ENCODE measurements at regions not wholly inside any gene's neighbourhood (a gene's known extent, or its start where the extent isn't known, plus 50 kb on each side); places are given as distances from the start of the nearest gene placed in this dataset.

DNA sequence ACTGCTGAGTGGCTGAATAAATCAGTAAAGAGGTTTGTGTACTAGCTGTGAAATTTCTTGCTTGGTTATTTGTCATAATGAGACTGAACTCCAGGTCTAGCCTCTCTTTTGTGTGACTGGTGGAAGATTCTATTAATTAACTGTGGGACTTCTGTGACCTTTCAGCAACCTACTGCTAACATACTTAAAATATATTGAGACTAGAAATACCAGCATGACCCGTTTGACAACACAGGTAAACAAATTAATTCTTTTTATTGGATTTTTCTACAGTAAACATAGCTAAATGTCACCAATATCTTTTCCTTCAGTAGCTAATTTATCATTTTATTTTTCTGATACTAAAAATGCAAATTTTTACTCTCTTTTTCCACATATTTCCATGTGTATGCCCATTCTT, 390.4 kb upstream of the KCNN2 start:
- no peaks in the 10 kb centered on the region for H3K27me3 ChIP-seq (ENCODE audit: insufficient read depth, low read length)
- no peaks in the 10 kb centered on the region for H3K36me3 ChIP-seq (ENCODE audit: insufficient read depth, low read length)
- H3K4me1 ChIP-seq (ENCODE audit: insufficient read depth, low read length) = no peaks in the 10 kb centered on the region
- H3K4me3 ChIP-seq (ENCODE audit: low read length) = no peak overlapping the region
- no peaks in the 10 kb centered on the region for H3K9me3 ChIP-seq (ENCODE audit: low read length)
- H2AFZ ChIP-seq (ENCODE audit: low read depth, low read length) = no peak overlapping the region

GRCh38 chr5:113974976-113975375, 386.9 kb upstream of the KCNN2 start:
- Histone ChIP-seq H3K4me3 (ENCODE audit: low read length) (no peak overlapping the region), H3K9me3 (ENCODE audit: low read length) (no peaks in the 10 kb centered on the region), H3K36me3 (ENCODE audit: insufficient read depth, low read length) (no peaks in the 10 kb centered on the region), H3K27me3 (ENCODE audit: insufficient read depth, low read length) (no peaks in the 10 kb centered on the region), H3K4me1 (ENCODE audit: insufficient read depth, low read length) (no peaks in the 10 kb centered on the region), H2AFZ (ENCODE audit: low read depth, low read length) (no peak overlapping the region)

- Histone ChIP-seq H2AFZ (ENCODE audit: low read depth, low read length) (no peak overlapping the region), H3K9me3 (ENCODE audit: low read length) (no peaks in the 10 kb centered on the region), H3K27me3 (ENCODE audit: insufficient read depth, low read length) (no peaks in the 10 kb centered on the region), H3K4me1 (ENCODE audit: insufficient read depth, low read length) (no peaks in the 10 kb centered on the region), H3K4me3 (ENCODE audit: low read length) (no peak overlapping the region), H3K36me3 (ENCODE audit: insufficient read depth, low read length) (no peaks in the 10 kb centered on the region)
Measured at GRCh38 chr5:113984928-113985327, 376.9 kb upstream of the KCNN2 start.

DNA sequence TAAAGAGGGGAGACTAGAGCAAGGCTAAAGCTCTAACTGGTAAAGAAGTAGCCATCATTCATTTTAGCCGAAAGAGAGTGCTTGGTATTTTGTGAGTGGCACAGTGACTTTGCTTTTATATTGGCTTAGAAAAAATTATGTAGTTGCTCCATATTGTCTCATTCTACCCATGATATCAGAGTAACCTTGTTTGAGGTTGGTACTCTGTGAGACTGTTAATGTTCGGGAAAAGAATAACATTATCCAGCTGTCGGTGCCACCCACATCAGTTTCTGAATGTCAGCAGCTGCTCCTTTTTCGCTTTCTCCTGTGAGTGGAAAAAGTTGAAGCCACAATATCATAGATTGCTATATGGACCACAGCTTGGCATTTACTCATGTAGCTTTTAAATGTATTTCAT, 376.4 kb upstream of the KCNN2 start:
- Histone ChIP-seq H3K4me1 (ENCODE audit: insufficient read depth, low read length) (no peaks in the 10 kb centered on the region), H3K36me3 (ENCODE audit: insufficient read depth, low read length) (no peaks in the 10 kb centered on the region), H3K27me3 (ENCODE audit: insufficient read depth, low read length) (no peaks in the 10 kb centered on the region), H3K4me3 (ENCODE audit: low read length) (no peak overlapping the region), H3K9me3 (ENCODE audit: low read length) (no peaks in the 10 kb centered on the region), H2AFZ (ENCODE audit: low read depth, low read length) (no peak overlapping the region)

DNA sequence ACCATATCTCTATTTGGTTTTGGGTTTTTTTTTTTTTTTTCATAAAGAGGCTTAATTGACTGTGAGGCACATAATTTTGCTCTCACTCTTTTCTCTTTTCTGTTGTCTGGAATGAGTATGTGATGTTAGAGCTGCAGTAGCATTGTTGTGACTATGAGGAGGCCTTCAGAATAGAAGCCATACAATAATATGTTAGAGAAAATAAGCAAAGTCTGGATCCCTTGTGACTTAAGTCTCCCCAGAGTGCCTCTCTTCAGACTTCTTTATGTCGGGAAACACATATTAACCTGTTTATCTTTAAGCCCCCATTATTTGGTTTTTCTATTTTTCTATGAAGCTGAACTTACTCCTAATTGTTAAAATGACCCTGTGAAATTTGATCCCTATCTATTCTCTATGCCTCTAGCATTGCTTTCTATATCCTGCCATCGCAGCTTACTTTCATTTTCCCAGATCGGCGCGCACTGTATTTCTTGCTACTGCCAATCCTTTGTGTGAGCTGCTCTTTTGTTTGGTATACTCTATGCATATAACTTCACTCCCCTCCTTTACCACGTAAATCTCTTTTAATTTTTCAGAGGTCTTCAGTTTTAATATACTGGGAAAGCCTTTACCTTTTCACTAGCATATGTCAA, 372.5 kb upstream of the KCNN2 start:
- no peaks in the 10 kb centered on the region for H3K27me3 ChIP-seq (ENCODE audit: insufficient read depth, low read length)
- no peaks in the 10 kb centered on the region for H3K36me3 ChIP-seq (ENCODE audit: insufficient read depth, low read length)
- H2AFZ ChIP-seq (ENCODE audit: low read depth, low read length) = no peak overlapping the region
- no peak overlapping the region for H3K4me3 ChIP-seq (ENCODE audit: low read length)
- no peaks in the 10 kb centered on the region for H3K4me1 ChIP-seq (ENCODE audit: insufficient read depth, low read length)
- H3K9me3 ChIP-seq (ENCODE audit: low read length) = no peaks in the 10 kb centered on the region

DNA sequence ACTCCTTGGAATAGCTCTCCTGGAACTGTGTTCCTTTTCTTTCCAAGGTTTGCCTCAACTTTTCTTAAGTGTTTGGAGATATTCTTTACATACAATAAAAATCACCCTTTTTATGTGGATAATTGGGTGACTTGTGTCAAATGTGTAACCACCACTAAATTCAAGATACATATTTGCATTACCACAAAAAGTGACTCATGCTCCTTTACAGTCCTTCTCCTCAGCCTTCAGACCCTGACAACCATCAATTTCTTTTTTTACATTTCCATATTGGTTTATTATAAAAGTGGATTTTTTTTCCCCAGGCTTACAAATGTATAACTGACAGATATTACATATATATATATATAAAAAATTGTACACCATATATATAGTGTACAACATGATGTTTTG, 372.0 kb upstream of the KCNN2 start:
- Histone ChIP-seq H3K4me3 (ENCODE audit: low read length) (no peak overlapping the region), H3K27me3 (ENCODE audit: insufficient read depth, low read length) (no peaks in the 10 kb centered on the region), H3K4me1 (ENCODE audit: insufficient read depth, low read length) (no peaks in the 10 kb centered on the region), H3K9me3 (ENCODE audit: low read length) (no peaks in the 10 kb centered on the region), H2AFZ (ENCODE audit: low read depth, low read length) (no peak overlapping the region), H3K36me3 (ENCODE audit: insufficient read depth, low read length) (no peaks in the 10 kb centered on the region)

DNA sequence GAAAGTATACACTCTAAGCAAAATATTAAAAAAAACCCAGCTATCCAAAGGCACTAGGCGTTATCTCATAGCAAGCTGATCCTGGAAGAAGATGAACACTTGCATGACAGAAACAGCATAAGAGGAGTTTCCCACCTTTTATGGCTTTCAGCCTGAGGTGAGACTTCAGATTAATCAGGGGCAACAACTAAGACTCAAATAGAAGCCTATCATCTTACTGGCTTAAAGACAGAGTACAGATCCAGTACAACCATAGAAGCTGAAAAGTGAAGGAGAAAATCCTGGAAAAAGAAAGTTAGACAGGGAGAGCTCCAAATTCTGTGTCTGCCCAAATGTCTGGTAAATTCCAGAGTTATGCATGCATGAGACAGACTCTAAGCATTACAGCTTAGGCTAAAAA, 360.8 kb upstream of the KCNN2 start:
- no peak overlapping the region for H3K4me3 ChIP-seq (ENCODE audit: low read length)
- no peaks in the 10 kb centered on the region for H3K9me3 ChIP-seq (ENCODE audit: low read length)
- H2AFZ ChIP-seq (ENCODE audit: low read depth, low read length) = no peak overlapping the region
- no peaks in the 10 kb centered on the region for H3K27me3 ChIP-seq (ENCODE audit: insufficient read depth, low read length)
- no peaks in the 10 kb centered on the region for H3K36me3 ChIP-seq (ENCODE audit: insufficient read depth, low read length)
- no peaks in the 10 kb centered on the region for H3K4me1 ChIP-seq (ENCODE audit: insufficient read depth, low read length)

DNA sequence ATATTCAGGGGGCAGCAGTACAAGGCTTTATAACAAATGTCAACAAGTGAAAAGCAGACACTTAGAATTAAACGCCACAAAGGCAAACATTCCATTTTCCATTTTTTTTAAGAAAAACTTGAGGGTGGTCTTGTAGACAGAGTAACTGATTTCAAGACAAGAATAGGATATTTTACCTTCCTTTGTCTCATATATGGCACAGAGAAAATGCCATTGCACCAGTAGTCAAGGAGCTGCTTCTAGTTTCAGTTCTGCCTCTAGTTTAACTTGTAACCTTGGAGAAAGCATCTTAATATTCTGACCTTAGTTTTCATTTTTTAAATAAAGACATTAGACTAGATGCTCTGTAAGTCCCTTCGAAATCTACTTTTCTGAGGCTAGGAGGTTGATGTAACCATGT, 355.3 kb upstream of the KCNN2 start:
- Histone ChIP-seq H3K4me1 (ENCODE audit: insufficient read depth, low read length) (no peaks in the 10 kb centered on the region), H3K27me3 (ENCODE audit: insufficient read depth, low read length) (no peaks in the 10 kb centered on the region), H3K4me3 (ENCODE audit: low read length) (no peak overlapping the region), H3K36me3 (ENCODE audit: insufficient read depth, low read length) (no peaks in the 10 kb centered on the region), H2AFZ (ENCODE audit: low read depth, low read length) (no peak overlapping the region), H3K9me3 (ENCODE audit: low read length) (no peaks in the 10 kb centered on the region)

DNA sequence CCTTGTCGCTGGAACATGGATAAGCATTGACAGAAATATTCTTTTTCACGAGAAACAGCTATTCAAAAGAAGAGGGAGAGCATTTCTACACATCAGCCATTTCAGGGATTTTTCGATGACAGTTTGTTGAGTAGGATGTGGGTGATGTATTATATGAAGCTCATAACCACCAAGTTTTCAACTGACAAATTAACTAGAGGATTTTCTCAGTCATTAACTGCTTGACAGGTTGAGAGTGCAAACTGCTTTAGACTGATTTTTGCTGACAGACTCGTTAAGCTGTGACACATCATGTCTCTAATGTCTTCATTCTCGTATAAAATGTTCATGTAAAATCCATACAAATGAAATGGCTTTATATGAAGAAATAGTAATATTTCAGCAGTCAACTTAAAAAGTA, 354.2 kb upstream of the KCNN2 start:
- Histone ChIP-seq H3K9me3 (ENCODE audit: low read length) (no peaks in the 10 kb centered on the region), H3K36me3 (ENCODE audit: insufficient read depth, low read length) (no peaks in the 10 kb centered on the region), H3K4me1 (ENCODE audit: insufficient read depth, low read length) (no peaks in the 10 kb centered on the region), H3K4me3 (ENCODE audit: low read length) (no peak overlapping the region), H2AFZ (ENCODE audit: low read depth, low read length) (no peak overlapping the region), H3K27me3 (ENCODE audit: insufficient read depth, low read length) (no peaks in the 10 kb centered on the region)

GRCh38 chr5:114010362-114010761, 351.5 kb upstream of the KCNN2 start:
- Histone ChIP-seq H3K36me3 (ENCODE audit: insufficient read depth, low read length) (no peaks in the 10 kb centered on the region), H3K4me1 (ENCODE audit: insufficient read depth, low read length) (no peaks in the 10 kb centered on the region), H2AFZ (ENCODE audit: low read depth, low read length) (no peak overlapping the region), H3K9me3 (ENCODE audit: low read length) (no peaks in the 10 kb centered on the region), H3K27me3 (ENCODE audit: insufficient read depth, low read length) (no peaks in the 10 kb centered on the region), H3K4me3 (ENCODE audit: low read length) (no peak overlapping the region)

- H3K4me1 ChIP-seq (ENCODE audit: insufficient read depth, low read length) = no peaks in the 10 kb centered on the region
- H2AFZ ChIP-seq (ENCODE audit: low read depth, low read length) = no peak overlapping the region
- H3K4me3 ChIP-seq (ENCODE audit: low read length) = no peak overlapping the region
- H3K36me3 ChIP-seq (ENCODE audit: insufficient read depth, low read length) = no peaks in the 10 kb centered on the region
- H3K9me3 ChIP-seq (ENCODE audit: low read length) = no peaks in the 10 kb centered on the region
- H3K27me3 ChIP-seq (ENCODE audit: insufficient read depth, low read length) = no peaks in the 10 kb centered on the region
Measured at GRCh38 chr5:114018186-114018585, 343.7 kb upstream of the KCNN2 start.

GRCh38 chr5:114038756-114039155, 323.1 kb upstream of the KCNN2 start:
- H3K36me3 ChIP-seq (ENCODE audit: insufficient read depth, low read length) = no peaks in the 10 kb centered on the region
- H3K4me3 ChIP-seq (ENCODE audit: low read length) = no peak overlapping the region
- H2AFZ ChIP-seq (ENCODE audit: low read depth, low read length) = no peak overlapping the region
- no peaks in the 10 kb centered on the region for H3K9me3 ChIP-seq (ENCODE audit: low read length)
- no peaks in the 10 kb centered on the region for H3K27me3 ChIP-seq (ENCODE audit: insufficient read depth, low read length)
- no peaks in the 10 kb centered on the region for H3K4me1 ChIP-seq (ENCODE audit: insufficient read depth, low read length)

DNA sequence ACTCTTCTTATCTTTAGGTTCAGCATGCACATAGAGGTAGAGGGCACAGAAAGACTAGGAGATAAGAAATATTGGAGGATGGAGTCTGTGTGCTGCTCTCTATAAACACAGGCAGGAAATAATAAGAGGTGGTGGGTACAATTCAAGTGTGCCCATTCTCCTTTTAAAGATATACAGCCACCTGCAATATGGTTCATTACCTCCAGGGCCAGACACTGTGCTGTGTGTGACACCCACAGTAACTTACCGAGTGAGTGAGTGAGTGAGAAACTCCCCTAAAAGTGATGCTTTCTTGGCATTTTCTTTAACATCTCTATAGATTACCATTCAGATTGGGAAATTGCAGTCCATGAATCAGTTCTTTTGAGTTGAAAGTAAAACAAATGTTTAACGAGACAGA, 311.8 kb upstream of the KCNN2 start:
- Histone ChIP-seq H3K9me3 (ENCODE audit: low read length) (no peaks in the 10 kb centered on the region), H3K4me1 (ENCODE audit: insufficient read depth, low read length) (peaks cover 4% of the 10 kb centered on the region), H3K36me3 (ENCODE audit: insufficient read depth, low read length) (no peaks in the 10 kb centered on the region), H3K27me3 (ENCODE audit: insufficient read depth, low read length) (peaks cover 11% of the 10 kb centered on the region), H3K4me3 (ENCODE audit: low read length) (no peak overlapping the region), H2AFZ (ENCODE audit: low read depth, low read length) (no peak overlapping the region)

DNA sequence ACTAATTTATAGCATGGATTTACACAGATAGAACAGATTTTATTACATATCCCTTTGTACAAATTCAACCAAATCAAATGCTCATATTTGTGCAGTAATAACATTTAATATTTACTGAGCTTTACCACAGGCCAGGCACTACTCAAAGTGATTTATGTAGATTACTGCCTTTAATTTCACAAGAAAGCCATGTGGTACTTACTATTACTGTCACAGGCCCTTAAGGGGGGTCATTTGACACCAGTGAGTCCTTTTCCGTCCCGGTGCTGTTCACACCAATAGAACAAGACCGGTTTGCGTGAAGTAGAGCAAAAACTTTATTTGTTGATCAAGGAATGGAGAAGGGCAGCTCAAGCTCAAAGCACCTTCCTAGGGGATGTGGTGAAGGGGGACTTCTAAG, 308.5 kb upstream of the KCNN2 start:
- peaks cover 33% of the 10 kb centered on the region for H3K27me3 ChIP-seq (ENCODE audit: insufficient read depth, low read length)

More for the DNA sequence above, 308.5 kb upstream of the KCNN2 start:
- Histone ChIP-seq H3K36me3 (ENCODE audit: insufficient read depth, low read length) (no peaks in the 10 kb centered on the region), H3K4me3 (ENCODE audit: low read length) (no peak overlapping the region), H2AFZ (ENCODE audit: low read depth, low read length) (no peak overlapping the region), H3K9me3 (ENCODE audit: low read length) (peaks cover 2% of the 10 kb centered on the region), H3K4me1 (ENCODE audit: insufficient read depth, low read length) (peaks cover 9% of the 10 kb centered on the region)

Measured in neuron (in vitro differentiated cells).